KMS-11 (cell line): ENCODE measurements at regions not wholly inside any gene's neighbourhood (a gene's known extent, or its start where the extent isn't known, plus 50 kb on each side); places are given as distances from the start of the nearest gene placed in this dataset.

Source experiments
- H2AFZ ChIP-seq: fragments of 200-600 bp; sonication (generic); 2 replicates; pipeline ENCODE4 v1.6.1; 2016; ENCODE audit warnings: antibody characterized with exemption, mixed run types, low read depth
- H3K27ac ChIP-seq: fragments of 200-600 bp; sonication (generic); 2 replicates; pipeline ENCODE4 v1.6.1; 2016; ENCODE audit warnings: mild to moderate bottlenecking, mixed run types
- H3K27me3 ChIP-seq: fragments of 200-600 bp; sonication (generic); 2 replicates; pipeline ENCODE4 v1.6.1; 2017; ENCODE audit warnings: mild to moderate bottlenecking, low read depth, mixed run types, moderate library complexity; ENCODE audit not compliant: insufficient read depth
- H3K36me3 ChIP-seq: fragments of 200-600 bp; sonication (generic); 2 replicates; pipeline ENCODE4 v1.6.1; 2017; ENCODE audit warnings: mild to moderate bottlenecking, mixed run types; ENCODE audit not compliant: insufficient read depth
- H3K4me1 ChIP-seq: fragments of 200-600 bp; sonication (generic); 2 replicates; pipeline ENCODE4 v1.6.1; 2016; ENCODE audit warnings: mild to moderate bottlenecking, low read depth, mixed run types; ENCODE audit not compliant: poor library complexity, severe bottlenecking
- H3K4me2 ChIP-seq: fragments of 200-600 bp; sonication (generic); 2 replicates; pipeline ENCODE4 v1.7.0; 2016; ENCODE audit warnings: mild to moderate bottlenecking, mixed run types
- H3K4me3 ChIP-seq: fragments of 200-600 bp; sonication (generic); IDR thresholded peaks from 2 replicates; pipeline ENCODE4 v1.6.1; 2017; ENCODE audit warnings: low read depth, low read length, mixed read lengths; ENCODE audit not compliant: insufficient read depth
- H3K79me2 ChIP-seq: fragments of 200-600 bp; sonication (generic); 2 replicates; pipeline ENCODE4 v1.6.1; 2016; ENCODE audit warnings: low read depth, mixed run types; ENCODE audit not compliant: insufficient read depth
- H3K9ac ChIP-seq: fragments of 200-600 bp; sonication (generic); 2 replicates; pipeline ENCODE4 v1.6.1; 2016; ENCODE audit warnings: mild to moderate bottlenecking, mixed run types
- H4K20me1 ChIP-seq: fragments of 200-600 bp; sonication (generic); 2 replicates; pipeline ENCODE4 v1.6.1; 2016; ENCODE audit warnings: mild to moderate bottlenecking, mixed run types; ENCODE audit not compliant: insufficient read depth
- TF ChIP-seq, protein P1 (sequence below): fragments of 200-600 bp; sonication (generic); conservative IDR thresholded peaks from 2 replicates; pipeline ENCODE4 v1.6.1; 2017; ENCODE audit warnings: low read depth, mild to moderate bottlenecking, antibody characterized with exemption, low read length, moderate library complexity, mixed read lengths

DNA sequence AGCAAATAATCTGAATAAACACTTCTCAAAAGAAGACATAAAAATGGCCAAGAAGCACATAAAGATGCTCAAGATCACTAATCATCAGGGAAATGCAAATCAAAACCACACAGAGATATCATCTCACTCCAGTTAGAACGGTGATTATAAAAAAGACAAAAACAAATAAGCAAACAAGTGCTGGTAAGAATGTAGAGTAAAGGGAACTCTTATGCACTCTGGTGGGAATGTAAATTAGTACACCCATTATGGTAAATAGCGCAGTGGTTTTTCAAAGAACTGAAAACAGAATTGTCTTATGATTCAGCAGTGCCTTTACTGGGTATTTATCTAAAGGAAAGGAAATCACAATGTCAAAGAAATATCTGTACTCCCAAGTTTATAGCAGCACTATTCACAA is 343.2 kb downstream of the HAPSTR1 start:
- no peak overlapping the region for H3K27ac ChIP-seq
- no peak overlapping the region for H3K4me2 ChIP-seq
- H3K27me3 ChIP-seq = no peaks in the 10 kb centered on the region
- TF ChIP-seq, protein P1, sequence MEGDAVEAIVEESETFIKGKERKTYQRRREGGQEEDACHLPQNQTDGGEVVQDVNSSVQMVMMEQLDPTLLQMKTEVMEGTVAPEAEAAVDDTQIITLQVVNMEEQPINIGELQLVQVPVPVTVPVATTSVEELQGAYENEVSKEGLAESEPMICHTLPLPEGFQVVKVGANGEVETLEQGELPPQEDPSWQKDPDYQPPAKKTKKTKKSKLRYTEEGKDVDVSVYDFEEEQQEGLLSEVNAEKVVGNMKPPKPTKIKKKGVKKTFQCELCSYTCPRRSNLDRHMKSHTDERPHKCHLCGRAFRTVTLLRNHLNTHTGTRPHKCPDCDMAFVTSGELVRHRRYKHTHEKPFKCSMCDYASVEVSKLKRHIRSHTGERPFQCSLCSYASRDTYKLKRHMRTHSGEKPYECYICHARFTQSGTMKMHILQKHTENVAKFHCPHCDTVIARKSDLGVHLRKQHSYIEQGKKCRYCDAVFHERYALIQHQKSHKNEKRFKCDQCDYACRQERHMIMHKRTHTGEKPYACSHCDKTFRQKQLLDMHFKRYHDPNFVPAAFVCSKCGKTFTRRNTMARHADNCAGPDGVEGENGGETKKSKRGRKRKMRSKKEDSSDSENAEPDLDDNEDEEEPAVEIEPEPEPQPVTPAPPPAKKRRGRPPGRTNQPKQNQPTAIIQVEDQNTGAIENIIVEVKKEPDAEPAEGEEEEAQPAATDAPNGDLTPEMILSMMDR = no peak
- H2AFZ ChIP-seq = no peak overlapping the region
- H3K79me2 ChIP-seq = no peaks in the 10 kb centered on the region
- no peak overlapping the region for H3K4me3 ChIP-seq
- H3K9ac ChIP-seq = no peak overlapping the region
- no peaks in the 10 kb centered on the region for H3K36me3 ChIP-seq
- H4K20me1 ChIP-seq = no peaks in the 10 kb centered on the region
- H3K4me1 ChIP-seq = no peaks in the 10 kb centered on the region

DNA sequence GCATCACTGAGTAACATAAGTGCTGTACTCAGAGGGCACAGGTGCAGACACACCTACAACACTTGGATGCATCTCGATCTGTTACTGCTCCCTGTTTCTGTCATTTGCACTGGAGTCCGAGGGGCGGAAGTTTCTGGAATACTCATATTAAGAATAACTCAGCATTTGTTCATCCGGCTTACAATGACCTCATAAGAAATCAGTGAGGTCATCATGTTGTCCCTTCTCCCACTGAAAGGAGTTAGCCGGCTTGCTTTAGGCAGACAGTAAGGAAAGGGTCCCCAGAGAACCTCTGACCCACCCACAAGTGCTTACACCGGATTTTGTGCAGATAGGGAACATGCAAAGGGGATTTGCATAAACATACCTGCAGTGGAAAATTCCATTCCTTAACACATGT is 344.7 kb downstream of the HAPSTR1 start:
- no peaks in the 10 kb centered on the region for H4K20me1 ChIP-seq
- no peak overlapping the region for H3K4me2 ChIP-seq
- TF ChIP-seq, protein P1 = no peak
- no peak overlapping the region for H3K9ac ChIP-seq
- H3K27ac ChIP-seq = no peak overlapping the region
- no peak overlapping the region for H3K4me3 ChIP-seq
- no peaks in the 10 kb centered on the region for H3K27me3 ChIP-seq
- H3K79me2 ChIP-seq = no peaks in the 10 kb centered on the region
- no peaks in the 10 kb centered on the region for H3K4me1 ChIP-seq
- H2AFZ ChIP-seq = no peak overlapping the region
- H3K36me3 ChIP-seq = no peaks in the 10 kb centered on the region

DNA sequence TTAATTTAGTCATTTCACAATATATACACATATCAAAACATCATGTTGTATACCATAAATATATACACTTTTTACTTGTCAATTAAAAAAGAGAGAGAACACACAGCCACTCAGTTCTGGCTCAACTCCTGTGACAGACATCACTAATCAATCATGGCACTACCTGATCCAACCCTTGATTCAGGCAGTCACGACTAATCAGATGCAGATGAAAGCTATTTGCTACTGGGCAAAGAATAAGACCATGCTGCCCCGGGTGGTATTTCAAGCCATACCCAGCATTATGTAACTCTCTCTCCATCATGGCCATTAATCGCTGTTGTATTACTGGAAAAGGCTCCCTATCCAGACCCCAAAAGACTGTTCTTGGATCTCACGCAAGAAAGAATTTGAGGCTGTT is 345.7 kb downstream of the HAPSTR1 start:
- Histone ChIP-seq H3K4me1 (no peaks in the 10 kb centered on the region), H3K27me3 (no peaks in the 10 kb centered on the region), H2AFZ (peak overlapping the region; percentile 16; the same call in 1 of the 2 replicates), H3K79me2 (no peaks in the 10 kb centered on the region), H3K36me3 (no peaks in the 10 kb centered on the region), H3K4me3 (no peak overlapping the region), H3K4me2 (no peak overlapping the region), H3K9ac (no peak overlapping the region), H3K27ac (no peak overlapping the region), H4K20me1 (no peaks in the 10 kb centered on the region)
- TF ChIP-seq, protein P1 = no peak

DNA sequence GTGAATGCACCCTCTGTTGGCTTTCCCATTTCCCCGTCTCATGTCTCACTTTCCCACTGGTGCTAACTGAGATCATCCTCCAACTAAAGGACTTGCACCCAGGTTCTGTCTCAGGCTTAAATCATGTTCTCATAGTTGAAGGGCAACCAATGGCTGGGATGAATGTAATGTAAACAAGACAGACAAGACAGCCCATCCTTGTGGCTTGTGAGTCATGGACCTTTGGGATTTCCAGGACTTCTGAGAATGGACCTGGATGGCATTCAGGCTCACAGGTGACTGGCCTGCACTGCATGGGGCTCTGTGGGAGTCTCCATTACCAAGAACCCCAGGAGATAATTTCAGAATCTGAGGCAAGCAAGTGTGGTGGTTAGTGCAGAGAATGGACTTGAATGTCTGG is 347.5 kb downstream of the HAPSTR1 start:
- Histone ChIP-seq H3K36me3 (no peaks in the 10 kb centered on the region), H4K20me1 (no peaks in the 10 kb centered on the region), H3K9ac (no peak overlapping the region), H3K27ac (no peak overlapping the region), H3K4me1 (no peaks in the 10 kb centered on the region), H3K4me2 (no peak overlapping the region), H2AFZ (no peak overlapping the region), H3K4me3 (no peak overlapping the region), H3K79me2 (no peaks in the 10 kb centered on the region), H3K27me3 (no peaks in the 10 kb centered on the region)
- TF ChIP-seq, protein P1 = no peak
